Neural progenitor cell (in vitro differentiated cells): ENCODE measurements at regions not wholly inside any gene's neighbourhood (a gene's known extent, or its start where the extent isn't known, plus 50 kb on each side); places are given as distances from the start of the nearest gene placed in this dataset.

Source experiments
- DNase-seq: peaks from one replicate; pipeline ENCODE4 v3.0.0-alpha.2; 2016; ENCODE audit warnings: low spot score
- H2AFZ ChIP-seq: fragments of 200-600 bp; sonication (generic); replicated peaks from 2 replicates; pipeline ENCODE4 v1.6.1; 2016; ENCODE audit warnings: antibody characterized with exemption
- H3F3A ChIP-seq: fragments of 200-600 bp; sonication (generic); 2 replicates; pipeline ENCODE4 v1.6.1; 2016; ENCODE audit warnings: antibody characterized with exemption, low read depth
- H3K27ac ChIP-seq: fragments of 200-600 bp; sonication (generic); 2 replicates; pipeline ENCODE4 v1.5.1; 2016; ENCODE audit warnings: mild to moderate bottlenecking
- H3K27me3 ChIP-seq: fragments of 200-600 bp; sonication (generic); 2 replicates; pipeline ENCODE4 v1.6.1; 2016; ENCODE audit warnings: mild to moderate bottlenecking, moderate library complexity
- H3K36me3 ChIP-seq: fragments of 200-600 bp; sonication (generic); 2 replicates; pipeline ENCODE4 v1.5.1; 2016
- H3K4me1 ChIP-seq: fragments of 200-600 bp; sonication (generic); 2 replicates; pipeline ENCODE4 v1.6.1; 2016; ENCODE audit warnings: mixed run types
- H3K4me2 ChIP-seq: fragments of 200-600 bp; sonication (generic); 2 replicates; pipeline ENCODE4 v1.6.1; 2016
- H3K4me3 ChIP-seq: fragments of 200-600 bp; sonication (generic); 2 replicates; pipeline ENCODE4 v1.5.1; 2016
- H3K79me2 ChIP-seq: fragments of 200-600 bp; sonication (generic); 2 replicates; pipeline ENCODE4 v1.6.1; 2016; ENCODE audit warnings: low read depth
- H3K9ac ChIP-seq: fragments of 200-600 bp; sonication (generic); 2 replicates; pipeline ENCODE4 v1.6.1; 2016
- H3K9me3 ChIP-seq: fragments of 200-600 bp; sonication (generic); 2 replicates; pipeline ENCODE4 v1.5.1; 2016; ENCODE audit warnings: low read depth
- H4K20me1 ChIP-seq: fragments of 200-600 bp; sonication (generic); 2 replicates; pipeline ENCODE4 v1.6.1; 2016; ENCODE audit warnings: low read depth
- H3K27ac Mint-ChIP-seq: 3 replicates; pipeline ENCODE4 v1.8.0; 2021; ENCODE audit warnings: mixed read lengths
- H3K27me3 Mint-ChIP-seq: 2 replicates; pipeline ENCODE4 v1.8.0; 2022; ENCODE audit warnings: low read depth, mild to moderate bottlenecking, inconsistent platforms, moderate library complexity, mixed read lengths; ENCODE audit not compliant: insufficient read depth
- H3K36me3 Mint-ChIP-seq: 3 replicates; pipeline ENCODE4 v1.8.0; 2021; ENCODE audit warnings: mixed read lengths
- H3K4me1 Mint-ChIP-seq: 3 replicates; pipeline ENCODE4 v1.8.0; 2021; ENCODE audit warnings: mixed read lengths
- H3K4me3 Mint-ChIP-seq: 3 replicates; pipeline ENCODE4 v1.8.0; 2021; ENCODE audit warnings: mild to moderate bottlenecking, moderate library complexity, mixed read lengths
- H3K9me3 Mint-ChIP-seq: 3 replicates; pipeline ENCODE4 v1.8.0; 2020; ENCODE audit warnings: mixed read lengths
- CTCF ChIP-seq: fragments of 200-600 bp; sonication (generic); IDR thresholded peaks from 2 replicates; pipeline ENCODE4 v1.5.1; 2017; ENCODE audit warnings: antibody characterized with exemption, mild to moderate bottlenecking
- EZH2 ChIP-seq: fragments of 200-600 bp; sonication (generic); IDR thresholded peaks from 2 replicates; pipeline ENCODE4 v1.6.1; 2017; ENCODE audit warnings: antibody characterized with exemption, mild to moderate bottlenecking, moderate library complexity
- EZH2phosphoT487 ChIP-seq: fragments of 200-600 bp; sonication (generic); IDR thresholded peaks from 2 replicates; pipeline ENCODE4 v1.6.1; 2017; ENCODE audit warnings: antibody characterized with exemption

- Mint-ChIP-seq H3K4me3 (no peak overlapping the region), H3K4me1 (peaks cover 10% of the 10 kb centered on the region), H3K9me3 (peaks cover 10% of the 10 kb centered on the region), H3K27ac (no peak overlapping the region), H3K27me3 (peaks cover 3% of the 10 kb centered on the region), H3K36me3 (peaks cover 4% of the 10 kb centered on the region)
- Histone ChIP-seq H3K9ac (no peak overlapping the region), H3K79me2 (no peaks in the 10 kb centered on the region), H3K36me3 (no peaks in the 10 kb centered on the region), H4K20me1 (no peaks in the 10 kb centered on the region), H2AFZ (no peak overlapping the region), H3K27ac (no peak overlapping the region), H3F3A (peaks cover 12% of the 10 kb centered on the region), H3K27me3 (no peaks in the 10 kb centered on the region), H3K9me3 (no peaks in the 10 kb centered on the region), H3K4me3 (no peak overlapping the region), H3K4me2 (no peak overlapping the region), H3K4me1 (peaks cover 12% of the 10 kb centered on the region)
- no peak for DNase-seq
- TF ChIP-seq CTCF, result no peak
- no peak for TF ChIP-seq EZH2
- no peak for TF ChIP-seq EZH2phosphoT487
Observed at GRCh38 chr3:145716519-145716918, 444.5 kb downstream of the PLOD2 start.

- Mint-ChIP-seq H3K36me3 (no peaks in the 10 kb centered on the region), H3K27ac (no peak overlapping the region), H3K4me3 (no peak overlapping the region), H3K27me3 (peaks cover 3% of the 10 kb centered on the region), H3K4me1 (peaks cover 10% of the 10 kb centered on the region), H3K9me3 (no peaks in the 10 kb centered on the region)
- peak; percentile 48 for DNase-seq
- Histone ChIP-seq H3K4me1 (peaks cover 12% of the 10 kb centered on the region), H3K79me2 (no peaks in the 10 kb centered on the region), H3K4me3 (no peak overlapping the region), H3K9me3 (peaks cover 3% of the 10 kb centered on the region), H4K20me1 (no peaks in the 10 kb centered on the region), H3K36me3 (no peaks in the 10 kb centered on the region), H3F3A (peaks cover 19% of the 10 kb centered on the region), H3K4me2 (peak overlapping the region; percentile 13), H2AFZ (no peak overlapping the region), H3K9ac (no peak overlapping the region), H3K27ac (no peak overlapping the region), H3K27me3 (no peaks in the 10 kb centered on the region)
- TF ChIP-seq EZH2, result no peak
- no peak for TF ChIP-seq CTCF
- no peak for TF ChIP-seq EZH2phosphoT487
Observed at GRCh38 chr3:145719114-145719513, 441.9 kb downstream of the PLOD2 start.

GRCh38 chr3:145721273-145721805, 439.6 kb downstream of the PLOD2 start:
- Histone ChIP-seq H3K9me3 (peaks cover 3% of the 10 kb centered on the region), H3K9ac (no peak overlapping the region), H3K4me3 (no peak overlapping the region), H3F3A (peaks cover 19% of the 10 kb centered on the region), H3K4me2 (no peak overlapping the region), H3K4me1 (peaks cover 12% of the 10 kb centered on the region), H4K20me1 (no peaks in the 10 kb centered on the region), H3K79me2 (no peaks in the 10 kb centered on the region), H3K27me3 (no peaks in the 10 kb centered on the region), H3K27ac (no peak overlapping the region), H3K36me3 (no peaks in the 10 kb centered on the region), H2AFZ (no peak overlapping the region)
- peak; percentile 14 for DNase-seq
- no peaks in the 10 kb centered on the region for H3K9me3 Mint-ChIP-seq
- H3K27ac Mint-ChIP-seq, result no peak overlapping the region
- no peak for TF ChIP-seq EZH2
- TF ChIP-seq CTCF, result no peak
- H3K4me1 Mint-ChIP-seq, result peaks cover 8% of the 10 kb centered on the region
- H3K4me3 Mint-ChIP-seq, result no peak overlapping the region
- H3K36me3 Mint-ChIP-seq, result no peaks in the 10 kb centered on the region
- peaks cover 3% of the 10 kb centered on the region for H3K27me3 Mint-ChIP-seq
